Stimulated activated memory B cell treated with anti-CD40 and anti-IgM and Interleukin-4, amounts not matched to agents 10 μg/mL and 1 μg/mL and 100 μg/mL, for 72 hours (primary cell): ENCODE measurements at regions not wholly inside any gene's neighbourhood (a gene's known extent, or its start where the extent isn't known, plus 50 kb on each side); places are given as distances from the start of the nearest gene placed in this dataset.
A peak's percentile ranks its signal among the peaks of the same experiment; 100 is the strongest.

ENCODE experiments used
- ATAC-seq: fragments of 150-1000 bp; cut with Tn5 transposase; 2 replicates; pipeline ENCODE4 v1.10.0; 2021
- H3K27ac Mint-ChIP-seq: one replicate; pipeline ENCODE4 v1.8.0; 2022; ENCODE audit warnings: mild to moderate bottlenecking, mixed read lengths
- H3K27me3 Mint-ChIP-seq: one replicate; pipeline ENCODE4 v1.8.0; 2022; ENCODE audit warnings: mixed read lengths
- H3K36me3 Mint-ChIP-seq: one replicate; pipeline ENCODE4 v1.8.0; 2022; ENCODE audit warnings: mixed read lengths
- H3K4me1 Mint-ChIP-seq: one replicate; pipeline ENCODE4 v1.8.0; 2022; ENCODE audit warnings: mixed read lengths
- H3K4me3 Mint-ChIP-seq: one replicate; pipeline ENCODE4 v1.8.0; 2022; ENCODE audit warnings: mild to moderate bottlenecking, moderate library complexity, mixed read lengths
- H3K9me3 Mint-ChIP-seq: one replicate; pipeline ENCODE4 v1.8.0; 2022; ENCODE audit warnings: mixed read lengths

DNA sequence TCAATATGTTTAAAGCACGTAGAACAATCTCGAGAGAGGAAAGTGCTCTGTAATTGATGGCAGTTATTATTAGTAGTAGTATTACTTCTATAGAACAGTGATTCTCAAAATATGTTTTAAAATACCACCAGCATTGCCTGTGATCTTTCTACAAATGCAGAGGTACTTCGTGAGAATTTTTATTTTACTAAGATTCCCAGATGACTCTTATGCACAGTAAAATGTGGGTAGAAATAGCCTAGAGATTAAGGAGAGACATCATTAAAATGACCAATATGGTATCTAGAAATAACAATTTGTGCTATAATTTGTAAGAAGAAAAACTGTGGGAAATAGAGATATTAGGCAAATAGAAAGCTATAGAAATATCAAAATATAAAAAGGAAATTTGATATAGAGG is 157.9 kb downstream of the SUCNR1 start:
- H3K27me3 Mint-ChIP-seq = no peaks in the 10 kb centered on the region

DNA sequence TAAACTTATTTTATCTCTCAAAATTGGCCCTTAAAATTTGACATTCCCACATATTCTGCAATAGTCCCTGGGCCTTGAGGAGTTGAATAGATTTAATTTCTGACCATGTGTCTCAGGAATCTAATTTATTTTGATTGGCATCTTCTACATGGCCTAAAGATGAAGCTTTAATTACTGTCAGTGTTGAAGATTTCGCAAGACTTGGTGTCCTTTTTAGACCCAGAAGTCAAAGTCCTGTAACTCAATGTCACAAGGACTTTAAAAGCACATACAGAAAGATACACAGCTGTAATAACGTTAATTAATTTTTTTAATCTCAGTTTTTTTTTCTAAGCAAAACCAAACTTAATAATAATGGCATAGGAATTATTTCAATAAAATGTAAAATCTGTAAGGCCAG is 163.9 kb downstream of the SUCNR1 start:
- peaks cover 7% of the 10 kb centered on the region for H3K4me1 Mint-ChIP-seq
- ATAC-seq = no peak
- H3K36me3 Mint-ChIP-seq = no peaks in the 10 kb centered on the region
- peaks cover 9% of the 10 kb centered on the region for H3K9me3 Mint-ChIP-seq
- no peaks in the 10 kb centered on the region for H3K27me3 Mint-ChIP-seq
- H3K4me3 Mint-ChIP-seq = no peak overlapping the region
- H3K27ac Mint-ChIP-seq = no peak overlapping the region

More for the DNA sequence above, 157.9 kb downstream of the SUCNR1 start:
- Mint-ChIP-seq H3K36me3 (no peaks in the 10 kb centered on the region), H3K9me3 (peaks cover 9% of the 10 kb centered on the region), H3K4me3 (no peak overlapping the region), H3K4me1 (no peaks in the 10 kb centered on the region), H3K27ac (no peak overlapping the region)
- no peak for ATAC-seq

- ATAC-seq = no peak
- peaks cover 7% of the 10 kb centered on the region for H3K4me1 Mint-ChIP-seq
- no peaks in the 10 kb centered on the region for H3K27me3 Mint-ChIP-seq
Measured at GRCh38 chr3:152037953-152038352, 164.5 kb downstream of the SUCNR1 start.

DNA sequence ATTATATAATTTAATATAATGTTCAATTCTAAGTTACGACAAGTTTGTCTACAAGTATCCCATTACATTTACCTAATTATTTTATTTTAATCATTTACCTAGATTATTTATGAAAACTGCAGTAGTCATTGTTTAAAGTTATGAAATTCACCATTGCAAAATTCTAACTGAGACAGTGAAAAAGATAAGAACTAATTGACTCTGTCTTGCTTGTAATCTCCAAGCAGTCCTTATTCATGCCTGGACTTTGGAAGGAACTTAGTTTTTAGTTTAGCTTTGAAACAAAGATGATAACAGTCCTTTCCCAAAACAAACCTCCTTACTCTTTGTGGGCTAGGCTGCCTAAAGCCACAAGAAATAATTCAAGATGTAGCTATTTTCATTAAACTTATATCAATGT is 165.0 kb downstream of the SUCNR1 start:
- ATAC-seq = no peak
- no peak overlapping the region for H3K4me3 Mint-ChIP-seq
- H3K27me3 Mint-ChIP-seq = no peaks in the 10 kb centered on the region
- no peaks in the 10 kb centered on the region for H3K36me3 Mint-ChIP-seq
- H3K9me3 Mint-ChIP-seq = peaks cover 5% of the 10 kb centered on the region
- H3K27ac Mint-ChIP-seq = no peak overlapping the region
- H3K4me1 Mint-ChIP-seq = peaks cover 7% of the 10 kb centered on the region

More at GRCh38 chr3:152037953-152038352, 164.5 kb downstream of the SUCNR1 start:
- no peak overlapping the region for H3K27ac Mint-ChIP-seq
- H3K36me3 Mint-ChIP-seq = no peaks in the 10 kb centered on the region
- peaks cover 9% of the 10 kb centered on the region for H3K9me3 Mint-ChIP-seq
- H3K4me3 Mint-ChIP-seq = no peak overlapping the region

DNA sequence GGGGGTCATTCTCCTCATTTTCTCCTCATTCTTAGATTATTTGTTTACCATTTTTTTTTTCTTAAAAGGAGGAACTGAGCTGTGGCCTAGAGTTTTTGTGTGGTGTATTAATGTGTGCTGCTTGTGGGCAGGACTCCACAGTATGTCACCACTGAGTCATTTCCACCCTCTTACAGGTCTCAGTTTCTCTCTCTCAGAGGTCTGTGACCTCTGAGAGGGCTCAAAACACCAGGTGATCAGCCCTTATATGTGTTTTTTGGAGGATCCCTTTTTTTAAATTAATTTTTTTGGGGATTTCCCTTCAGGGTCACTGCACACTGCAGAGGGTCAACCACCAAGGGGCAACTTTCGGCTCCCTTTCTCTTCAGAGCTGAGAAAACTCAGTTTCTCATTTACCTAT is 166.4 kb downstream of the SUCNR1 start:
- Mint-ChIP-seq H3K4me1 (peaks cover 7% of the 10 kb centered on the region), H3K27me3 (no peaks in the 10 kb centered on the region), H3K36me3 (no peaks in the 10 kb centered on the region), H3K27ac (no peak overlapping the region), H3K4me3 (no peak overlapping the region), H3K9me3 (peaks cover 4% of the 10 kb centered on the region)
- peak; percentile 89 for ATAC-seq

- H3K4me3 Mint-ChIP-seq = no peak overlapping the region
- H3K27ac Mint-ChIP-seq = no peak overlapping the region
- no peak for ATAC-seq
- H3K27me3 Mint-ChIP-seq = no peaks in the 10 kb centered on the region
- H3K9me3 Mint-ChIP-seq = no peaks in the 10 kb centered on the region
- peaks cover 7% of the 10 kb centered on the region for H3K4me1 Mint-ChIP-seq
- H3K36me3 Mint-ChIP-seq = no peaks in the 10 kb centered on the region
Measured at GRCh38 chr3:152040319-152040718, 166.9 kb downstream of the SUCNR1 start.

- Mint-ChIP-seq H3K27me3 (no peaks in the 10 kb centered on the region), H3K27ac (no peak overlapping the region), H3K4me3 (no peak overlapping the region), H3K36me3 (no peaks in the 10 kb centered on the region), H3K4me1 (peaks cover 7% of the 10 kb centered on the region), H3K9me3 (no peaks in the 10 kb centered on the region)
- ATAC-seq = no peak
Measured at GRCh38 chr3:152043620-152044019, 170.2 kb downstream of the SUCNR1 start.

DNA sequence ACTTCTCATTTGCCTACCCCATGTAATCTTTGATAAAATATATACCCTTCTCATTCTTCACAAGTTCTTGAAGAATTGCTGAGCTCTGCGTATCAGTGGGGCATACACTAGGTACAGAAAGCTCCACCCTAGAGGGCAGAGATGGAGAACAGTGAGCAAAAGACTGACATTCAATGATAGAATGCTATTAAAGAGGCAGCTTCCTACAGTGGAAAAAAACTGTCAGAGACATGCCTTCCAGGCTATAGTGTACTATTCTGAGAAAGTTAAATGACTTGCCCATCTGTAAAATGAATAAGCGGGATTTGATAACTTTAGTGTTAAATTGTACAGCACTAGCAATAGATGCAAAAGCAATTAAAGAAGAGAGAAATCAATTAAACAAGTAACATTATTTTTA is 172.8 kb downstream of the SUCNR1 start:
- Mint-ChIP-seq H3K9me3 (no peaks in the 10 kb centered on the region), H3K4me1 (no peaks in the 10 kb centered on the region), H3K27ac (no peak overlapping the region), H3K36me3 (no peaks in the 10 kb centered on the region), H3K27me3 (no peaks in the 10 kb centered on the region), H3K4me3 (no peak overlapping the region)
- ATAC-seq = no peak

DNA sequence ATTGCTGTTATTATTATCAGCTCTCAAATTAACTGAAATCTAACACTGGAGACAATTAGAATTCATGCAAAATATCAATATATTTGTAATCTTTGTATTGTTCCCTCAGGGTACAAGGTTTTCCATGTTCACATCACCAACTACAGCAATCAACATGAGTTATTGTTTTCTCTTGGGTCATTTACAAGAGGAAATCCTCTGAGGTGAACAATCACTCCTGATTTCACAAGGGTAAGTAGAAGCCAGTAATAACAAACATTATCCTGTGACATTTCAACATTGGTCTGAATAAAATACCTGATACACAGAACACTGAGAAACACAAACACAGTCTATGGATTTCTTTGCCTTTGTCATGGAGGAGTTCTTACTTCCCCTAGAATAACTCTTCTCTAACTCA is 174.0 kb downstream of the SUCNR1 start:
- Mint-ChIP-seq H3K4me1 (no peaks in the 10 kb centered on the region), H3K9me3 (no peaks in the 10 kb centered on the region)
- ATAC-seq = no peak

GRCh38 chr3:152048831-152049230 is 175.4 kb downstream of the SUCNR1 start:
- H3K9me3 Mint-ChIP-seq = no peaks in the 10 kb centered on the region
- no peaks in the 10 kb centered on the region for H3K27me3 Mint-ChIP-seq
- no peaks in the 10 kb centered on the region for H3K4me1 Mint-ChIP-seq
- H3K4me3 Mint-ChIP-seq = no peak overlapping the region
- no peak overlapping the region for H3K27ac Mint-ChIP-seq
- H3K36me3 Mint-ChIP-seq = no peaks in the 10 kb centered on the region
- ATAC-seq = no peak

More for the DNA sequence above, 174.0 kb downstream of the SUCNR1 start:
- Mint-ChIP-seq H3K27ac (no peak overlapping the region), H3K36me3 (no peaks in the 10 kb centered on the region), H3K4me3 (no peak overlapping the region), H3K27me3 (no peaks in the 10 kb centered on the region)

- ATAC-seq = no peak
- no peaks in the 10 kb centered on the region for H3K27me3 Mint-ChIP-seq
- H3K36me3 Mint-ChIP-seq = no peaks in the 10 kb centered on the region
- no peaks in the 10 kb centered on the region for H3K4me1 Mint-ChIP-seq
- no peak overlapping the region for H3K4me3 Mint-ChIP-seq
- H3K9me3 Mint-ChIP-seq = no peaks in the 10 kb centered on the region
- no peak overlapping the region for H3K27ac Mint-ChIP-seq
Measured at GRCh38 chr3:152050903-152051302, 177.5 kb downstream of the SUCNR1 start.

GRCh38 chr3:152051501-152052404 is 178.3 kb downstream of the SUCNR1 start:
- Mint-ChIP-seq H3K27me3 (no peaks in the 10 kb centered on the region), H3K27ac (no peak overlapping the region), H3K4me3 (no peak overlapping the region), H3K4me1 (no peaks in the 10 kb centered on the region), H3K36me3 (no peaks in the 10 kb centered on the region), H3K9me3 (no peaks in the 10 kb centered on the region)
- ATAC-seq = peak; percentile 24

GRCh38 chr3:152053866-152054265 is 180.4 kb downstream of the SUCNR1 start:
- no peaks in the 10 kb centered on the region for H3K4me1 Mint-ChIP-seq
- H3K4me3 Mint-ChIP-seq = no peak overlapping the region
- no peak overlapping the region for H3K27ac Mint-ChIP-seq
- no peaks in the 10 kb centered on the region for H3K36me3 Mint-ChIP-seq
- H3K9me3 Mint-ChIP-seq = no peaks in the 10 kb centered on the region
- ATAC-seq = no peak
- no peaks in the 10 kb centered on the region for H3K27me3 Mint-ChIP-seq

DNA sequence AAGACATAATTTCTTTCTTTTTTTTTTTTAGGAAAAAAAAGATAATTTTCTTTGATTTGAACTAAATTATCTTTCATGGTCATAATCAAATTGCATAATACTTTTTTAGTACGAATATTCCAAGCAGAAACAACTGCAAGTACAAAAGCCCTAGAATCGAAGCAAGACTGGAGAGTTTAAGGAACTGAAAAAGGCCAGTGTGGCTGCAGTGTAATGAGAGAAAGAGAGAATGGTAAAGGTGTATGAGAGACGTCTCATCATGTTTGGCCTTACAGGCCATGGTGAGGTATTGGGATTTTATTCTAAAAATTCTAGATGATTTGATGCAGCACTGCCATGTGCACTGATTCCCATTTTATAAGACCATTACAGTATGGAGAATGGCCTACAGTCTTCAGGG is 180.9 kb downstream of the SUCNR1 start:
- no peaks in the 10 kb centered on the region for H3K27me3 Mint-ChIP-seq
- no peaks in the 10 kb centered on the region for H3K9me3 Mint-ChIP-seq
- H3K27ac Mint-ChIP-seq = no peak overlapping the region
- H3K36me3 Mint-ChIP-seq = no peaks in the 10 kb centered on the region
- ATAC-seq = no peak
- no peak overlapping the region for H3K4me3 Mint-ChIP-seq
- H3K4me1 Mint-ChIP-seq = no peaks in the 10 kb centered on the region

DNA sequence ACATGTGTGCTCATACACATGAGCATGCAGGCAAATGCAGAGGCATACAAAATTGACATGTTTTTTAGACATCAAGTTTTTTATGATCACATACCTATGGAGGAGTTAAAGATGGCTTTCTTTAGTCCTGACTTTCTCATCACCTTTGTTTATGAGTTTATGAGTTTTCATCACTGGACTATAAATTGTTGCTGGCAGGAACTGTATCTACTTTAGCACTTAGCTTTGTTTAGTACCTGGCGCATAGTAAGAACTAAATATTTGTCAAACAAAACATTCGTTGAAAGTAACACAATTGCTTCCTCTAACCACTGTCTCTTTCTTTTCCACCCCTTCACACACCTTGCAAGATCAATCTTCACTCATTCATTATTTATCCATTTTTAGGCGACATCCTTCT is 182.6 kb downstream of the SUCNR1 start:
- Mint-ChIP-seq H3K9me3 (no peaks in the 10 kb centered on the region), H3K4me3 (no peak overlapping the region), H3K4me1 (no peaks in the 10 kb centered on the region), H3K36me3 (no peaks in the 10 kb centered on the region), H3K27me3 (no peaks in the 10 kb centered on the region), H3K27ac (no peak overlapping the region)
- ATAC-seq = no peak

GRCh38 chr3:152056481-152056880 is 183.0 kb downstream of the SUCNR1 start:
- no peaks in the 10 kb centered on the region for H3K36me3 Mint-ChIP-seq
- H3K27me3 Mint-ChIP-seq = no peaks in the 10 kb centered on the region
- H3K4me1 Mint-ChIP-seq = no peaks in the 10 kb centered on the region
- no peak overlapping the region for H3K27ac Mint-ChIP-seq
- ATAC-seq = no peak
- H3K9me3 Mint-ChIP-seq = no peaks in the 10 kb centered on the region
- H3K4me3 Mint-ChIP-seq = no peak overlapping the region
